Inferior parietal cortex (tissue), 1 donor: ENCODE measurements at regions not wholly inside any gene's neighbourhood (a gene's known extent, or its start where the extent isn't known, plus 50 kb on each side); places are given as distances from the start of the nearest gene placed in this dataset.

Experiments
- DNase-seq: peaks from one replicate; pipeline ENCODE4 v3.0.0-alpha.2; 2016; ENCODE audit errors: extremely low spot score

- DNase-seq, result no peak
Observed at GRCh38 chr10:76666891-76667290, 970.7 kb downstream of the KCNMA1 start.

- no peak for DNase-seq
Observed at GRCh38 chr10:76665029-76665428, 972.6 kb downstream of the KCNMA1 start.

- no peak for DNase-seq
Observed at GRCh38 chr10:76657337-76658012, 980.1 kb downstream of the KCNMA1 start.

GRCh38 chr10:76651154-76651553 is 986.5 kb downstream of the KCNMA1 start:
- DNase-seq, result no peak

- DNase-seq, result no peak
Observed at GRCh38 chr10:76649723-76650127, 987.9 kb downstream of the KCNMA1 start.

GRCh38 chr10:76649254-76649653 is 988.4 kb downstream of the KCNMA1 start:
- DNase-seq, result no peak

- DNase-seq, result no peak
Observed at GRCh38 chr10:76647301-76647700, 990.3 kb downstream of the KCNMA1 start.

GRCh38 chr10:76645341-76645740 is 992.3 kb downstream of the KCNMA1 start:
- no peak for DNase-seq

- DNase-seq, result no peak
Observed at GRCh38 chr10:76644476-76644875, 993.1 kb downstream of the KCNMA1 start.

- DNase-seq, result no peak
Observed at GRCh38 chr10:76643511-76643911, 994.1 kb downstream of the KCNMA1 start.

GRCh38 chr10:76642358-76642757 is 995.2 kb downstream of the KCNMA1 start:
- no peak for DNase-seq

- no peak for DNase-seq
Observed at GRCh38 chr10:76641215-76641614, 996.4 kb downstream of the KCNMA1 start.

- DNase-seq, result no peak
Observed at GRCh38 chr10:76640806-76641205, 996.8 kb downstream of the KCNMA1 start.

GRCh38 chr10:76632767-76633051 is 1004.9 kb downstream of the KCNMA1 start:
- DNase-seq, result no peak

- DNase-seq, result no peak
Observed at GRCh38 chr10:76631884-76632766, 1005.5 kb downstream of the KCNMA1 start.

GRCh38 chr10:76631036-76631670 is 1006.5 kb downstream of the KCNMA1 start:
- DNase-seq, result no peak

GRCh38 chr10:76628801-76629200 is 1008.8 kb downstream of the KCNMA1 start:
- no peak for DNase-seq

- no peak for DNase-seq
Observed at GRCh38 chr10:76626386-76626785, 1011.2 kb downstream of the KCNMA1 start.

- DNase-seq, result no peak
Observed at GRCh38 chr10:76624470-76624869, 1013.1 kb downstream of the KCNMA1 start.

GRCh38 chr10:76621886-76622620 is 1015.6 kb downstream of the KCNMA1 start:
- no peak for DNase-seq

GRCh38 chr10:76618641-76619040 is 1019.0 kb downstream of the KCNMA1 start:
- DNase-seq, result no peak

- DNase-seq, result no peak
Observed at GRCh38 chr10:76618171-76618570, 1019.4 kb downstream of the KCNMA1 start.
